Mammary epithelial cell (primary cell): ENCODE measurements at regions not wholly inside any gene's neighbourhood (a gene's known extent, or its start where the extent isn't known, plus 50 kb on each side); places are given as distances from the start of the nearest gene placed in this dataset.

Experiments used
- CTCF ChIP-seq, 2 donors: IDR thresholded peaks in 1 of 2; conservative IDR thresholded peaks in 1 of 2; 2 replicates each; pipeline ENCODE4 v1.5.1; 2011 to 2012; ENCODE audit warnings: inconsistent platforms in 2 of 2, low read length in 2 of 2, mild to moderate bottlenecking in 2 of 2, control low read depth in 1 of 2, low read depth in 1 of 2; ENCODE audit not compliant: insufficient read depth in 1 of 2; ENCODE audit errors: extremely low read depth in 1 of 2
- EZH2 ChIP-seq: IDR thresholded peaks from 2 replicates; pipeline ENCODE4 v1.6.1; 2012; ENCODE audit warnings: low read length, inconsistent platforms, borderline replicate concordance

- TF ChIP-seq EZH2 (no peak), CTCF (conservative IDR thresholded peaks at IDR 0.05 in 1 of 2, IDR thresholded peaks at IDR 0.05 in 1 of 2; ENCODE audit: extremely low read depth in 1 of 2, insufficient read depth in 1 of 2, low read depth in 1 of 2, low read length in 2 of 2) (no peak)
Measured at GRCh38 chr12:115320967-115321366, 637.0 kb upstream of the TBX3 start.
